ENCODE measurements at regions not wholly inside any gene's neighbourhood (a gene's known extent, or its start where the extent isn't known, plus 50 kb on each side); places are given as distances from the start of the nearest gene placed in this dataset.

DNA sequence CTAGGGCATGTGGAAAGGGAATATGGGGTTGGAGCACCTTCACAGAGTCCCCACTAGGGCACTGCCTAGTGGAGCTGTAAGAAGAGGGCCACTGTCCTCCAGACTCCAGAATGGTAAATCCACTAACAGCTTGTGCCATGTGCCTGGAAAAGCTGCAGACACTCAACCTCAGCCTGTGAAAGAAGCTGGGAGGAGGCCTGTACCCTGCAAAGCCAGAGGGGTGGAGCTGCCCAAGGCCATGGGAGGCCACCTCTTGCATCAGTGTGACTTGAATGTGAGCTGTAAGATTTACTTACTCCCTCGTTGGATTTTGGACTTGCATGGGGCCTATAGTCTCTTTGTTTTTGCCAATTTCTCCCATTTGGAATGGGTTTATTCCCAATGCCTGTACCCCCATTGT is 705.2 kb upstream of the ROBO1 start:
- DNase-seq (ENCODE audit: low read depth, low spot score) (no peak), ATAC-seq (no peak)
- no peak for TF ChIP-seq POLR2AphosphoS5 (IDR thresholded peaks at IDR 0.05; ENCODE audit: low read depth, low read length)
- TF ChIP-seq, protein P1, sequence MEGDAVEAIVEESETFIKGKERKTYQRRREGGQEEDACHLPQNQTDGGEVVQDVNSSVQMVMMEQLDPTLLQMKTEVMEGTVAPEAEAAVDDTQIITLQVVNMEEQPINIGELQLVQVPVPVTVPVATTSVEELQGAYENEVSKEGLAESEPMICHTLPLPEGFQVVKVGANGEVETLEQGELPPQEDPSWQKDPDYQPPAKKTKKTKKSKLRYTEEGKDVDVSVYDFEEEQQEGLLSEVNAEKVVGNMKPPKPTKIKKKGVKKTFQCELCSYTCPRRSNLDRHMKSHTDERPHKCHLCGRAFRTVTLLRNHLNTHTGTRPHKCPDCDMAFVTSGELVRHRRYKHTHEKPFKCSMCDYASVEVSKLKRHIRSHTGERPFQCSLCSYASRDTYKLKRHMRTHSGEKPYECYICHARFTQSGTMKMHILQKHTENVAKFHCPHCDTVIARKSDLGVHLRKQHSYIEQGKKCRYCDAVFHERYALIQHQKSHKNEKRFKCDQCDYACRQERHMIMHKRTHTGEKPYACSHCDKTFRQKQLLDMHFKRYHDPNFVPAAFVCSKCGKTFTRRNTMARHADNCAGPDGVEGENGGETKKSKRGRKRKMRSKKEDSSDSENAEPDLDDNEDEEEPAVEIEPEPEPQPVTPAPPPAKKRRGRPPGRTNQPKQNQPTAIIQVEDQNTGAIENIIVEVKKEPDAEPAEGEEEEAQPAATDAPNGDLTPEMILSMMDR (IDR thresholded peaks at IDR 0.05): no peak
- Histone ChIP-seq H3K27ac (ENCODE audit: low read length) (no peak overlapping the region), H3K36me3 (ENCODE audit: control insufficient read depth, insufficient read depth, low read length) (no peaks in the 10 kb centered on the region), H3K27me3 (ENCODE audit: control insufficient read depth, insufficient read depth, low read length) (no peaks in the 10 kb centered on the region), H3K9me3 (ENCODE audit: control insufficient read depth, insufficient read depth, low read depth, low read length) (no peaks in the 10 kb centered on the region), H3K4me3 (ENCODE audit: low read depth in 2 of 2, low read length in 2 of 2) (no peak overlapping the region), H3K4me1 (ENCODE audit: control insufficient read depth, insufficient read depth, low read length) (no peaks in the 10 kb centered on the region)
- intact Hi-C loops (cut with micrococcal nuclease; ENCODE audit: unreplicated experiment): no loop called here
- ChIA-PET CTCF (no interaction called here), POLR2A (no interaction called here)
- BruUV-seq (replicated peaks): no TSS peak
- in situ Hi-C loops (cut with HindIII; ENCODE audit: low pct_unique_long_range_greater_than_20kb, low sequenced_read_pairs): no loop called here

DNA sequence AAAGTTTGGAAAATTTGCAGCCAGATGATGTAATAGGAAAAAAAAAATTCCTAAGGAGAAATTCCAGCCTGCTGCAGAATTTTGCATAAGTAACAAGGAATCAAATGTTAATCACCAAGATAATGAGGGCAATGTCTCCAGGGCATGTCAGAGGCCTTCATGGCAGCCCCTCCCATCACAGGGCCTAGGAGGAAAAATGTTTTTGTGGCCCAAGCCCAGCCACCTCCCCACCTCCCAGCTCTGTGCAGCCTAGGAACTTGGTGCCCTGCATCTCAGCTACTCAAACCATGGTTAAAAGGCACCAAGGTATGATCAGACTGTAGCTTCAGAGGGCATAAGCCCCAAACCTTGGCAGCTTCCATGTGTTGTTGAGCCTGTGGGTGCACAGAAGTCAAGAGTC is 704.7 kb upstream of the ROBO1 start:
- Histone ChIP-seq H3K9me3 (ENCODE audit: control insufficient read depth, insufficient read depth, low read depth, low read length) (no peaks in the 10 kb centered on the region), H3K4me3 (ENCODE audit: low read depth in 2 of 2, low read length in 2 of 2) (no peak overlapping the region), H3K36me3 (ENCODE audit: control insufficient read depth, insufficient read depth, low read length) (no peaks in the 10 kb centered on the region), H3K27me3 (ENCODE audit: control insufficient read depth, insufficient read depth, low read length) (no peaks in the 10 kb centered on the region), H3K4me1 (ENCODE audit: control insufficient read depth, insufficient read depth, low read length) (no peaks in the 10 kb centered on the region), H3K27ac (ENCODE audit: low read length) (no peak overlapping the region)
- ChIA-PET POLR2A (no interaction called here), CTCF (no interaction called here)
- no peak for TF ChIP-seq TCF7L2 (IDR thresholded peaks at IDR 0.05; ENCODE audit: low read depth, low read length)
- TF ChIP-seq SIN3A (IDR thresholded peaks at IDR 0.05; ENCODE audit: borderline replicate concordance, insufficient read depth, low read depth, low read length): no peak
- TF ChIP-seq POLR2AphosphoS5 (IDR thresholded peaks at IDR 0.05; ENCODE audit: low read depth, low read length): no peak
- TF ChIP-seq, protein P1 (IDR thresholded peaks at IDR 0.05): no peak
- no peak for TF ChIP-seq REST (IDR thresholded peaks at IDR 0.05; ENCODE audit: insufficient read depth in 1 of 2, low read depth in 2 of 2, low read length in 1 of 2)
- DNase-seq (ENCODE audit: low read depth, low spot score): no peak
- BruUV-seq (replicated peaks): no TSS peak
- in situ Hi-C loops (cut with HindIII; ENCODE audit: low pct_unique_long_range_greater_than_20kb, low sequenced_read_pairs): no loop called here
- no peak for ATAC-seq
- intact Hi-C loops (cut with micrococcal nuclease; ENCODE audit: unreplicated experiment): no loop called here

- ChIA-PET CTCF (no interaction called here), POLR2A (no interaction called here)
- ATAC-seq: no peak
- intact Hi-C loops (cut with micrococcal nuclease; ENCODE audit: unreplicated experiment): no loop called here
- in situ Hi-C loops (cut with HindIII; ENCODE audit: low pct_unique_long_range_greater_than_20kb, low sequenced_read_pairs): no loop called here
- BruUV-seq (replicated peaks): no TSS peak
- Histone ChIP-seq H3K36me3 (ENCODE audit: control insufficient read depth, insufficient read depth, low read length) (no peaks in the 10 kb centered on the region), H3K4me3 (ENCODE audit: low read depth in 2 of 2, low read length in 2 of 2) (no peak overlapping the region), H3K9me3 (ENCODE audit: control insufficient read depth, insufficient read depth, low read depth, low read length) (no peaks in the 10 kb centered on the region), H3K27me3 (ENCODE audit: control insufficient read depth, insufficient read depth, low read length) (no peaks in the 10 kb centered on the region), H3K4me1 (ENCODE audit: control insufficient read depth, insufficient read depth, low read length) (no peaks in the 10 kb centered on the region), H3K27ac (ENCODE audit: low read length) (no peak overlapping the region)
- DNase-seq (ENCODE audit: low read depth, low spot score): no peak
- TF ChIP-seq SIN3A (IDR thresholded peaks at IDR 0.05; ENCODE audit: borderline replicate concordance, insufficient read depth, low read depth, low read length) (no peak), REST (IDR thresholded peaks at IDR 0.05; ENCODE audit: insufficient read depth in 1 of 2, low read depth in 2 of 2, low read length in 1 of 2) (no peak)
These were observed 702.6 kb upstream of the ROBO1 start for GRCh38 chr3:80470433-80470832.

Data from Panc1 (cell line).